ENCODE measurements at regions not wholly inside any gene's neighbourhood (a gene's known extent, or its start where the extent isn't known, plus 50 kb on each side); places are given as distances from the start of the nearest gene placed in this dataset.

GRCh38 chr5:155125551-155126095 lies 112.1 kb downstream of the KIF4B start:
- TF ChIP-seq POLR2AphosphoS5 (IDR thresholded peaks at IDR 0.05; ENCODE audit: insufficient read depth, low read depth, low read length): no peak
- TF ChIP-seq EZH2 (IDR thresholded peaks at IDR 0.05; ENCODE audit: borderline replicate concordance, low read depth, low read length, severe bottlenecking): no peak
- no peak for TF ChIP-seq CTCF (IDR thresholded peaks at IDR 0.05; ENCODE audit: extremely low read depth in 1 of 2, insufficient read depth in 1 of 2, low read depth in 1 of 2, low read length in 2 of 2)
- no peak for TF ChIP-seq POLR2A (IDR thresholded peaks at IDR 0.05; ENCODE audit: low read depth, low read length)
- TF ChIP-seq MYC (IDR thresholded peaks at IDR 0.05; ENCODE audit: low read depth, low read length): no peak
- no peak for TF ChIP-seq JUN (IDR thresholded peaks at IDR 0.05; ENCODE audit: borderline replicate concordance, insufficient read depth, insufficient read length, low read depth)
- TF ChIP-seq FOS (IDR thresholded peaks at IDR 0.05; ENCODE audit: borderline replicate concordance, insufficient read depth, low read length): no peak

Measured in endothelial cell of umbilical vein (primary cell).